GM23338 (cell line): ENCODE measurements at regions not wholly inside any gene's neighbourhood (a gene's known extent, or its start where the extent isn't known, plus 50 kb on each side); places are given as distances from the start of the nearest gene placed in this dataset.

Experiments used
- ATAC-seq: fragments of 200-7000 bp; cut with Tn5 transposase; 3 replicates; pipeline ENCODE4 v1.9.1; 2020
- DNase-seq: peaks from one replicate; pipeline ENCODE4 v3.0.0-alpha.2; 2015; ENCODE audit warnings: low spot score
- H2AFZ ChIP-seq: fragments of 200-600 bp; sonication (generic); 2 replicates; pipeline ENCODE4 v1.8.0; 2016; ENCODE audit warnings: antibody characterized with exemption, mild to moderate bottlenecking, moderate library complexity
- H3F3A ChIP-seq: fragments of 200-600 bp; sonication (generic); replicated peaks from 2 replicates; pipeline ENCODE4 v1.8.0; 2017; ENCODE audit warnings: antibody characterized with exemption, mixed run types, low read depth
- H3K27ac ChIP-seq: fragments of 200-600 bp; sonication (generic); 2 replicates; pipeline ENCODE4 v1.6.1; 2016; ENCODE audit warnings: low read depth
- H3K27me3 ChIP-seq: fragments of 200-600 bp; sonication (generic); 2 replicates; pipeline ENCODE4 v1.8.0; 2016; ENCODE audit warnings: mild to moderate bottlenecking, mixed run types, moderate library complexity; ENCODE audit not compliant: insufficient read depth
- H3K36me3 ChIP-seq: fragments of 200-600 bp; sonication (generic); 2 replicates; pipeline ENCODE4 v1.8.0; 2016; ENCODE audit warnings: mild to moderate bottlenecking; ENCODE audit not compliant: insufficient read depth
- H3K4me1 ChIP-seq: fragments of 200-600 bp; sonication (generic); 2 replicates; pipeline ENCODE4 v1.8.0; 2016; ENCODE audit warnings: mild to moderate bottlenecking, moderate library complexity; ENCODE audit not compliant: insufficient read depth
- H3K4me2 ChIP-seq: fragments of 200-600 bp; sonication (generic); 2 replicates; pipeline ENCODE4 v1.7.1; 2017; ENCODE audit warnings: mixed run types
- H3K4me3 ChIP-seq: fragments of 200-600 bp; sonication (generic); 2 replicates; pipeline ENCODE4 v1.6.1; 2016; ENCODE audit warnings: mixed run types
- H3K79me2 ChIP-seq: fragments of 200-600 bp; sonication (generic); replicated peaks from 2 replicates; pipeline ENCODE4 v1.8.0; 2017; ENCODE audit warnings: mild to moderate bottlenecking; ENCODE audit not compliant: insufficient read depth
- H3K9me2 ChIP-seq: fragments of 200-600 bp; sonication (generic); 2 replicates; pipeline ENCODE4 v1.8.0; 2017; ENCODE audit not compliant: insufficient read depth
- H4K20me1 ChIP-seq: fragments of 200-600 bp; sonication (generic); replicated peaks from 2 replicates; pipeline ENCODE4 v1.8.0; 2017; ENCODE audit warnings: mild to moderate bottlenecking; ENCODE audit not compliant: insufficient read depth
- H3K27ac Mint-ChIP-seq: 2 replicates; pipeline ENCODE4 v1.8.0; 2020; ENCODE audit warnings: inconsistent platforms, mild to moderate bottlenecking, moderate library complexity, mixed read lengths
- H3K27me3 Mint-ChIP-seq: 3 replicates; pipeline ENCODE4 v1.8.0; 2022; ENCODE audit warnings: low read depth, mild to moderate bottlenecking, moderate library complexity, mixed read lengths, inconsistent platforms; ENCODE audit not compliant: insufficient read depth, poor library complexity
- H3K36me3 Mint-ChIP-seq: 3 replicates; pipeline ENCODE4 v1.8.0; 2021; ENCODE audit warnings: low read depth, mild to moderate bottlenecking, inconsistent platforms, moderate library complexity, mixed read lengths
- H3K4me1 Mint-ChIP-seq: 3 replicates; pipeline ENCODE4 v1.8.0; 2020; ENCODE audit warnings: mild to moderate bottlenecking, inconsistent platforms, mixed read lengths
- H3K4me3 Mint-ChIP-seq: 3 replicates; pipeline ENCODE4 v1.8.0; 2021; ENCODE audit warnings: moderate library complexity, mild to moderate bottlenecking, inconsistent platforms, mixed read lengths
- H3K9me3 Mint-ChIP-seq: 3 replicates; pipeline ENCODE4 v1.8.0; 2020; ENCODE audit warnings: moderate library complexity, mild to moderate bottlenecking, inconsistent platforms, mixed read lengths
- CREB1 ChIP-seq: fragments of 250-450 bp; sonication (Bioruptor Pico); IDR thresholded peaks from 2 replicates; pipeline ENCODE4 v1.5.0; 2020; ENCODE audit warnings: low read depth, mild to moderate bottlenecking, moderate library complexity
- EZH2 ChIP-seq: fragments of 200-600 bp; sonication (generic); IDR thresholded peaks from one replicate; pipeline ENCODE4 v1.8.0; 2017; ENCODE audit warnings: antibody characterized with exemption, mild to moderate bottlenecking, low read depth; ENCODE audit not compliant: unreplicated experiment
- EZH2phosphoT487 ChIP-seq: fragments of 200-600 bp; sonication (generic); IDR thresholded peaks from one replicate; pipeline ENCODE4 v1.8.1; 2018; ENCODE audit warnings: antibody characterized with exemption; ENCODE audit not compliant: unreplicated experiment
- JUNB ChIP-seq: IDR thresholded peaks from one replicate; pipeline ENCODE4 v1.6.1; 2016; ENCODE audit warnings: antibody characterized with exemption; ENCODE audit not compliant: unreplicated experiment
- NANOG ChIP-seq: IDR thresholded peaks from 2 replicates; pipeline ENCODE4 v1.6.1; 2016; ENCODE audit warnings: antibody characterized with exemption, borderline replicate concordance
- POLR2AphosphoS5 ChIP-seq: IDR thresholded peaks from 2 replicates; pipeline ENCODE4 v1.6.1; 2016; ENCODE audit warnings: antibody characterized with exemption, low read depth
- REST ChIP-seq: IDR thresholded peaks from one replicate; pipeline ENCODE4 v1.6.1; 2018; ENCODE audit warnings: antibody characterized with exemption; ENCODE audit not compliant: unreplicated experiment
- STAT1 ChIP-seq: IDR thresholded peaks from one replicate; pipeline ENCODE4 v1.6.1; 2016; ENCODE audit warnings: antibody characterized with exemption; ENCODE audit not compliant: unreplicated experiment
- ZNF114 ChIP-seq: fragments of 250-450 bp; sonication (Bioruptor Pico); IDR thresholded peaks from 2 replicates; pipeline ENCODE4 v1.5.0; 2020; ENCODE audit warnings: mild to moderate bottlenecking, moderate library complexity
- ZNF331 ChIP-seq: fragments of 250-450 bp; sonication (Bioruptor Pico); IDR thresholded peaks from 2 replicates; pipeline ENCODE4 v1.5.0; 2020; ENCODE audit warnings: low read depth, mild to moderate bottlenecking, moderate library complexity
- TF ChIP-seq, protein P1 (sequence below): fragments of 250-450 bp; sonication (Bioruptor Pico); IDR thresholded peaks from 2 replicates; pipeline ENCODE4 v1.5.0; 2020; ENCODE audit warnings: mild to moderate bottlenecking, moderate library complexity

DNA sequence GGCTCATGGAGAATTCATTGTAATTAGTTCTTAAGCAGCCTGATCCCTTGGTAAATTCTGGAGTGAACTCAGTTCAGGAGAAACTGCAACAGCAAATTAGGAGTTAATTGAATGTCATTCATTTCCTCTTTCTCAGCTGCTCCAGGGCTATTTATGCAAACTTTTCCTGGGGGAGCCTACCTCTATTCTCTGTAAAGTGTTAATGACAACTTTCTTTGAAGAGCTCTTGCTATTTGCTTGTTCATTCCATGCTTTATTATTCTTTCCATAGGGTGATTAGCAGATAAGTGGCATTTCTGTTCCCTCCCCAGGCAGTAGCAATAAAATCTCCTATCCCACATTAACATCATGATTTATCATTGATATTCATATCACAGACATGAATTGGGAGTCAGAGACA, 267.6 kb upstream of the DDI1 start:
- Mint-ChIP-seq H3K27me3 (peaks cover 6% of the 10 kb centered on the region), H3K27ac (no peak overlapping the region), H3K4me3 (no peak overlapping the region), H3K9me3 (no peaks in the 10 kb centered on the region), H3K4me1 (peaks cover 15% of the 10 kb centered on the region), H3K36me3 (no peaks in the 10 kb centered on the region)
- Histone ChIP-seq H3F3A (no peaks in the 10 kb centered on the region), H3K4me2 (peak overlapping the region; percentile 48; the same call in 1 of the 2 replicates), H3K27ac (no peak overlapping the region), H2AFZ (no peak overlapping the region), H3K4me1 (peaks cover 12% of the 10 kb centered on the region), H4K20me1 (no peaks in the 10 kb centered on the region), H3K9me2 (peaks cover 15% of the 10 kb centered on the region; the same call in 1 of the 2 replicates), H3K27me3 (no peaks in the 10 kb centered on the region), H3K36me3 (no peaks in the 10 kb centered on the region), H3K79me2 (no peaks in the 10 kb centered on the region), H3K4me3 (peak overlapping the region; percentile 15; the same call in 1 of the 2 replicates)
- TF ChIP-seq NANOG: no peak
- TF ChIP-seq JUNB: no peak
- no peak for TF ChIP-seq EZH2phosphoT487
- DNase-seq (peak; percentile 2), ATAC-seq (no peak)

- ATAC-seq (no peak), DNase-seq (no peak)
- TF ChIP-seq ZNF331 (CRISPR knock-in tag): no peak
- no peak for TF ChIP-seq EZH2
- TF ChIP-seq CREB1 (CRISPR knock-in tag): no peak
- TF ChIP-seq POLR2AphosphoS5: no peak
- no peak for TF ChIP-seq STAT1
- TF ChIP-seq, protein P1, sequence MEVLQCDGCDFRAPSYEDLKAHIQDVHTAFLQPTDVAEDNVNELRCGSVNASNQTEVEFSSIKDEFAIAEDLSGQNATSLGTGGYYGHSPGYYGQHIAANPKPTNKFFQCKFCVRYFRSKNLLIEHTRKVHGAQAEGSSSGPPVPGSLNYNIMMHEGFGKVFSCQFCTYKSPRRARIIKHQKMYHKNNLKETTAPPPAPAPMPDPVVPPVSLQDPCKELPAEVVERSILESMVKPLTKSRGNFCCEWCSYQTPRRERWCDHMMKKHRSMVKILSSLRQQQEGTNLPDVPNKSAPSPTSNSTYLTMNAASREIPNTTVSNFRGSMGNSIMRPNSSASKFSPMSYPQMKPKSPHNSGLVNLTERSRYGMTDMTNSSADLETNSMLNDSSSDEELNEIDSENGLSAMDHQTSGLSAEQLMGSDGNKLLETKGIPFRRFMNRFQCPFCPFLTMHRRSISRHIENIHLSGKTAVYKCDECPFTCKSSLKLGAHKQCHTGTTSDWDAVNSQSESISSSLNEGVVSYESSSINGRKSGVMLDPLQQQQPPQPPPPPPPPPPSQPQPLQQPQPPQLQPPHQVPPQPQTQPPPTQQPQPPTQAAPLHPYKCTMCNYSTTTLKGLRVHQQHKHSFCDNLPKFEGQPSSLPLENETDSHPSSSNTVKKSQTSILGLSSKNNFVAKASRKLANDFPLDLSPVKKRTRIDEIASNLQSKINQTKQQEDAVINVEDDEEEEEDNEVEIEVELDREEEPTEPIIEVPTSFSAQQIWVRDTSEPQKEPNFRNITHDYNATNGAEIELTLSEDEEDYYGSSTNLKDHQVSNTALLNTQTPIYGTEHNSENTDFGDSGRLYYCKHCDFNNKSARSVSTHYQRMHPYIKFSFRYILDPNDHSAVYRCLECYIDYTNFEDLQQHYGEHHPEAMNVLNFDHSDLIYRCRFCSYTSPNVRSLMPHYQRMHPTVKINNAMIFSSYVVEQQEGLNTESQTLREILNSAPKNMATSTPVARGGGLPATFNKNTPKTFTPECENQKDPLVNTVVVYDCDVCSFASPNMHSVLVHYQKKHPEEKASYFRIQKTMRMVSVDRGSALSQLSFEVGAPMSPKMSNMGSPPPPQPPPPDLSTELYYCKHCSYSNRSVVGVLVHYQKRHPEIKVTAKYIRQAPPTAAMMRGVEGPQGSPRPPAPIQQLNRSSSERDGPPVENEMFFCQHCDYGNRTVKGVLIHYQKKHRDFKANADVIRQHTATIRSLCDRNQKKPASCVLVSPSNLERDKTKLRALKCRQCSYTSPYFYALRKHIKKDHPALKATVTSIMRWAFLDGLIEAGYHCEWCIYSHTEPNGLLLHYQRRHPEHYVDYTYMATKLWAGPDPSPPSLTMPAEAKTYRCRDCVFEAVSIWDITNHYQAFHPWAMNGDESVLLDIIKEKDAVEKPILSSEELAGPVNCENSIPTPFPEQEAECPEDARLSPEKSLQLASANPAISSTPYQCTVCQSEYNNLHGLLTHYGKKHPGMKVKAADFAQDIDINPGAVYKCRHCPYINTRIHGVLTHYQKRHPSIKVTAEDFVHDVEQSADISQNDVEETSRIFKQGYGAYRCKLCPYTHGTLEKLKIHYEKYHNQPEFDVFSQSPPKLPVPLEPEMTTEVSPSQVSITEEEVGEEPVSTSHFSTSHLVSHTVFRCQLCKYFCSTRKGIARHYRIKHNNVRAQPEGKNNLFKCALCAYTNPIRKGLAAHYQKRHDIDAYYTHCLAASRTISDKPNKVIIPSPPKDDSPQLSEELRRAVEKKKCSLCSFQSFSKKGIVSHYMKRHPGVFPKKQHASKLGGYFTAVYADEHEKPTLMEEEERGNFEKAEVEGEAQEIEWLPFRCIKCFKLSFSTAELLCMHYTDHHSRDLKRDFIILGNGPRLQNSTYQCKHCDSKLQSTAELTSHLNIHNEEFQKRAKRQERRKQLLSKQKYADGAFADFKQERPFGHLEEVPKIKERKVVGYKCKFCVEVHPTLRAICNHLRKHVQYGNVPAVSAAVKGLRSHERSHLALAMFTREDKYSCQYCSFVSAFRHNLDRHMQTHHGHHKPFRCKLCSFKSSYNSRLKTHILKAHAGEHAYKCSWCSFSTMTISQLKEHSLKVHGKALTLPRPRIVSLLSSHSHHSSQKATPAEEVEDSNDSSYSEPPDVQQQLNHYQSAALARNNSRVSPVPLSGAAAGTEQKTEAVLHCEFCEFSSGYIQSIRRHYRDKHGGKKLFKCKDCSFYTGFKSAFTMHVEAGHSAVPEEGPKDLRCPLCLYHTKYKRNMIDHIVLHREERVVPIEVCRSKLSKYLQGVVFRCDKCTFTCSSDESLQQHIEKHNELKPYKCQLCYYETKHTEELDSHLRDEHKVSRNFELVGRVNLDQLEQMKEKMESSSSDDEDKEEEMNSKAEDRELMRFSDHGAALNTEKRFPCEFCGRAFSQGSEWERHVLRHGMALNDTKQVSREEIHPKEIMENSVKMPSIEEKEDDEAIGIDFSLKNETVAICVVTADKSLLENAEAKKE (CRISPR knock-in tag): no peak
- TF ChIP-seq REST: no peak
- TF ChIP-seq JUNB: no peak
- no peak for TF ChIP-seq ZNF114 (CRISPR knock-in tag)
- Mint-ChIP-seq H3K4me3 (no peak overlapping the region), H3K27me3 (peaks cover 3% of the 10 kb centered on the region), H3K4me1 (peaks cover 11% of the 10 kb centered on the region), H3K9me3 (no peaks in the 10 kb centered on the region), H3K27ac (no peak overlapping the region), H3K36me3 (no peaks in the 10 kb centered on the region)
- Histone ChIP-seq H3F3A (no peaks in the 10 kb centered on the region), H3K27ac (no peak overlapping the region), H3K4me1 (peaks cover 12% of the 10 kb centered on the region), H3K4me2 (no peak overlapping the region), H3K4me3 (no peak overlapping the region), H3K36me3 (no peaks in the 10 kb centered on the region), H2AFZ (no peak overlapping the region), H3K9me2 (no peaks in the 10 kb centered on the region), H3K27me3 (no peaks in the 10 kb centered on the region), H4K20me1 (no peaks in the 10 kb centered on the region), H3K79me2 (no peaks in the 10 kb centered on the region)
These were observed 263.4 kb upstream of the DDI1 start for GRCh38 chr11:103773059-103773458.
